Pons (tissue), 1 donor: ENCODE measurements at regions not wholly inside any gene's neighbourhood (a gene's known extent, or its start where the extent isn't known, plus 50 kb on each side); places are given as distances from the start of the nearest gene placed in this dataset.
A peak's percentile ranks its signal among the peaks of the same experiment; 100 is the strongest.

Source experiments
- DNase-seq: peaks from one replicate; pipeline ENCODE4 v3.0.0-alpha.2; 2016; ENCODE audit warnings: low spot score

- DNase-seq = peak; percentile 99
Observed at GRCh38 chr1:175865041-175865766, 121.8 kb upstream of the TNR start.

GRCh38 chr1:175864625-175865024, 121.2 kb upstream of the TNR start:
- no peak for DNase-seq

- no peak for DNase-seq
Observed at GRCh38 chr1:175864183-175864582, 120.8 kb upstream of the TNR start.

DNA sequence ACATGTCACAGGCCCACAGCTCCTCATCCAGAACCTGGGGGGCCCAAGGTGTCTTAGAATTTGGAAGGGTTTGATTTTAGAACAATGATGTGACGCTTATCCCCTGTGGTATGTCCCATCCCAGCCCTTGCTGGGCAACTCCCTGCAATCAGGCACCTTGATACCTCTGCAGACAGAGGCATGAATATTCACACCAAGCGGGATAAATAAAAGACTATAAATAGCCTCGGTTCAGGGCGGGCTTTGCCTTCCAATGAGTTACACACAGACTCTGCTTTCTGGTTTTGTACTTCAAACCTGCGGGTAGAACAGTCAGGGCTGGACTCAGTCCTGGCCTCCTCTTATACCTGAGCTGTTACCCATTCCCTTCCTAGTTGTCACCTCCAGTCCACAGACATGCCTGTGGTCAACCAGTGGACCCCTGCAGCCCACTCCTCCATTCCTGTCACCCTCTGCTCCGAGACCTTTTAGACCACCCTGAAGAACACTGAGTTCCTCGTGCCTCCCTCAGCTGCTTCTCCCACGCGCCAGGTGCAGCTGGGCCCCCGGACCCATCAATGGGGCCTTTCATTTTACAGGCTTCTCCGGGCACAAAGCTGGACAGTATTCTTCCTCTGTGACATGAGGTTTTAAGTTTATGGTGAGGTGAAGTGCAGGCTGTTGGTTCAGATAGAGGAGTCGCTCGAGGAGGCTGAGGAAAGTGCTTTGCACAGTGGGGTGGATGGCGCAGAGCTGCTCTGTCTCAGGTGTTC, 120.1 kb upstream of the TNR start:
- DNase-seq = peak; percentile 70

GRCh38 chr1:175862408-175862807, 119.0 kb upstream of the TNR start:
- DNase-seq = no peak

DNA sequence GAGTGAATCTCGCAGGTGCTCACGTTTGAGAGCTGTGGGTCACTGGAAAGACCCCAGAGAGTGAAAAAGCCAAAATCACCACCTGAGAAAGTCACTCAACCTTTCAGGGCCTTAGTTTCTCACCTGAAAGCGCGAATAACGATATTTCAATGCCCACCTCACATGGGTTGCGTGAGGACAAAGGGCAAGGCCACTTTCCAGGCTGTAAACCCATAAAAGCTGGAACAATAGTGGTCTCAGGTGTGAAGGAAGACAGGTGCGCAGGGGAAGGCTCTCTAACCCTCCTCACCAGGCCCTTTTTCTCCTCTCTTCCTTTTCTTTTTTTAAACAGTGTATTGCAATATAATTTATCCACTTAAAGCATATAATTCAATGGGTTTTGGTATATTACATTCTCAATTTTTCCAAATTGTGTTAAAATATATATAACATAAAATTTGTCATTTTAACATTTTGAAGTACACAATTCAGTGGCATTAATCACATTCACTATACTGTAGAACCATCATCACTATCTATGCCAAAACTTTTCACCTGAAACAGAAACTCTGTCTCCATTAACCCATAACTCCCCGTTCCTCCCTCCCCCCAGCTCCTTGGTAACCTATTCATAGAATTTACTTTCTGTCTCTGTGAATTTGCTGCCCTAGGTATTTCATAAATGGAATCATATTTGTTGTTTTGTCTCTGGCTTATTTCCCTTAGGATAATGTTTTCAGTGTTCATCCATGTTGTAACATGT, 118.4 kb upstream of the TNR start:
- no peak for DNase-seq

DNA sequence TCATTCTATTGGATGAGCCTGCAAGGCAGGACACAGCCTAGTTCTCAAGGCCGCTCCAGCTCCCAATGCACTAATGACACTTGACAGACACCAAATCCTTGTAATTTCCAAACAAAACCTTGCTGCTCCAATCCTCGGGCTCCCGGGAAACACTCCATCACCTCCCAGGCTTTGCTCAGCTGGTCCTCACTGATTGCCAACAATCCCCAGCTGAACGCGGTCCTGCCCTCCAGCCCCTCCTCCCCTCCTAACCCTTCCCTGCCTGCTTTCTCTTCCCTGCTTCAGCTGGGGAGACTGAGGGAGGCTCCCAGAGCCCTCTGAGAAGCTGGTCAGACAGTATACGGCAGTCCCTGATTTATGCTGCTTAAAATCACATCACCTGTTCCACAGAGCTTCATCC, 114.4 kb upstream of the TNR start:
- peak; percentile 59 for DNase-seq

GRCh38 chr1:175853681-175854080, 110.3 kb upstream of the TNR start:
- DNase-seq = no peak

- no peak for DNase-seq
Observed at GRCh38 chr1:175851749-175852148, 108.4 kb upstream of the TNR start.

GRCh38 chr1:175848329-175848728, 104.9 kb upstream of the TNR start:
- no peak for DNase-seq

GRCh38 chr1:175845985-175846384, 102.6 kb upstream of the TNR start:
- DNase-seq = no peak

GRCh38 chr1:175845338-175845737, 101.9 kb upstream of the TNR start:
- DNase-seq = no peak

DNA sequence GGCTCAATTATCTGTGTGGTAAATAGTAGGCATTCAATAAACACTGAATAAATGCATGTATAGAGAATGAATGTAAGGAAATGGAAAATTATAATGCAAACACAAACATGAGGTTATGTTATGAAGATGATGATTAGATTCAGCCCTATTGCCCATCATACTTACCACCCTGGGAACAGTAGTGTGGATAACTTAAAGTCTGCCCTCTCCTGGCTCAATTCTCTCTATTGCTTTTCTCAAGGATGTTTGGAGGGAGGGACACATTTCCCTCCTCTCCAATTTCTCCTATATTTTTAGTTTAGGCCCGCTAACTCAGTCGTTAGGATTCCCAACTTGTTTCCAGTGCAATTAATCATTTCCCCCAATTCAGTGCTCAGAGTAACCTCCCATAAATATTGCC, 101.5 kb upstream of the TNR start:
- no peak for DNase-seq

- no peak for DNase-seq
Observed at GRCh38 chr1:175842550-175842949, 99.2 kb upstream of the TNR start.

- no peak for DNase-seq
Observed at GRCh38 chr1:175841738-175842187, 98.4 kb upstream of the TNR start.

DNA sequence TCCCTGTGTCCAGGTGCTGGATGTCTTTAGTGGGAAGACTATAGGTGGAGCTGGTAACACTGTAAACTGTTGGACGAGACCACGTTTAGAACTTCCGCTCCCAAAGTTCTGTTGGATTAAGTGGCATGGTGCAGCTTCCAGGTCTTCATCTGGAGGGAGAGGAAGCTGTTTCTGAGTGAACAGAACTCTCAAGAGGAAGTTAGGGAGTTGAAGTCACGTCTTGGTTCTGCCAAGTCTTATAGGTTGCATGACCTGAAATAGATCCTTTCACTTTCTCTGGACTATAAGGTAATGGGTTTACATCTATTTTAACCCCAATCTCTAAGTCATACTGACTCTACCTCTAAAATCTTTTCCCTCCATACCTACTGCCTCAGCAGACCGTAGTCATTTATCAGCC, 97.4 kb upstream of the TNR start:
- no peak for DNase-seq

- DNase-seq = no peak
Observed at GRCh38 chr1:175839779-175840669, 96.6 kb upstream of the TNR start.

DNA sequence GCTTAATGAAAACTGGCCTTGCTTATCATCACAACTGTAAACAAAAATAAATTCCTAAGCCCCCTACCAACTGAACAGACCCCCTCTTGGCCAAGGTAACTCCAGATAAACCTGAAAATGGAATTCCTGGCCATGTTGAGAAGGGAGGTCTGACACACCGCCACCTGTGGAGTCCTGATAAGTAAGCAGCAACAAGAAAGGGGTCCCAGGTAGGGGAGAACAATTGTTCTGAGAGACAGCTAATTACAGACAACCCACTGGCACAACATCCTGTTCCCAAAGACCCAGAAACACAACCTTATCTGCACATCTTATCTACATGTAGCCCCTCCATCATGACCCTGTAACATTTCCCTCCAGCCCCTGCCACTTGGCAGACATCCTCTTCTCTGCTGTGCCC, 91.2 kb upstream of the TNR start:
- no peak for DNase-seq

GRCh38 chr1:175833951-175834350, 90.6 kb upstream of the TNR start:
- no peak for DNase-seq

GRCh38 chr1:175833502-175833901, 90.1 kb upstream of the TNR start:
- no peak for DNase-seq

GRCh38 chr1:175830500-175830899, 87.1 kb upstream of the TNR start:
- DNase-seq = peak; percentile 12

DNA sequence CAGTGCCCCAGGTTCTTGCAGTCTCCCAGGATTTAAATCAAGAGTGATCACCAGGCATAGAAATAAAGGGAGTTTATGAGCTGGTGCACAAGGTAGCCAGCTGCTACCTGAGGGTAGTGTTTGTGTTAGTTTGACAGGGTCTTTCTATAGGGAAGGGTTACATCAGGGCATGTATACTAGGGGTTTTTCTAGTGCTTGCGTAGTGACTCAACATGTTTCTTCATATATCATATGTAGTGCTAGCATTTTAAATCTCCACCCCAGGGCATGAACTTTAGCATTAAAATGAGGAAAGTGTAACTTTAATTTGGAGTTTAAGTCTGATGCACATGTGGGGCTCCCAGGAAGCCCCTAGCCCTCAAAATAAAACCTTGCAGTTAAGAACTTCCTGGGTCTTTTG, 86.5 kb upstream of the TNR start:
- DNase-seq = no peak
